ENCODE measurements at regions not wholly inside any gene's neighbourhood (a gene's known extent, or its start where the extent isn't known, plus 50 kb on each side); places are given as distances from the start of the nearest gene placed in this dataset.

GRCh38 chrX:457292-457679, 70.6 kb upstream of the PPP2R3B start:
- Histone ChIP-seq H3K9me3 (ENCODE audit: insufficient read depth in 2 of 2, low read depth in 1 of 2, low read length in 1 of 2) (0 out of 4 replicates have a peak, but pooled peaks cover 0 to 2% of the 10 kb centered on the region in 2 experiments), H3K27me3 (replicated peaks in 1 of 4; ENCODE audit: control insufficient read depth in 3 of 4, extremely low read depth in 1 of 4, insufficient read depth in 3 of 4, low read length in 3 of 4) (no peaks in the 10 kb centered on the region), H3K56ac (replicated peaks; ENCODE audit: insufficient read length, low read depth, low read length) (no peak overlapping the region), H3K23me2 (ENCODE audit: low read depth, low read length) (peaks cover 2% of the 10 kb centered on the region; the same call in 1 of the 2 replicates), H3K9ac (replicated peaks in 1 of 4; ENCODE audit: extremely low read depth in 1 of 4, low read depth in 3 of 4, low read length in 3 of 4) (no peak overlapping the region), H3K79me2 (ENCODE audit: control insufficient read depth in 1 of 2, insufficient read depth in 2 of 2, low read length in 2 of 2) (no peaks in the 10 kb centered on the region), H2AFZ (ENCODE audit: low read length) (no peak overlapping the region), H3K18ac (ENCODE audit: extremely low read depth, low read length) (no peak overlapping the region), H4K91ac (replicated peaks; ENCODE audit: insufficient read length, low read length) (no peak overlapping the region), H2BK5ac (ENCODE audit: low read depth, low read length) (no peak overlapping the region), H4K8ac (ENCODE audit: extremely low read depth, insufficient read depth, low read length) (no peak overlapping the region), H3K4ac (replicated peaks; ENCODE audit: insufficient read length, low read depth, low read length) (no peak overlapping the region), H3K4me1 (replicated peaks in 1 of 4; ENCODE audit: control insufficient read depth in 3 of 4, insufficient read depth in 4 of 4, low read length in 3 of 4) (no peaks in the 10 kb centered on the region), H3K4me3 (ENCODE audit: extremely low read depth in 1 of 4, insufficient read depth in 2 of 4, low read depth in 3 of 4, low read length in 4 of 4) (no peak overlapping the region), H2BK20ac (ENCODE audit: low read length) (no peak overlapping the region), H4K20me1 (replicated peaks in 1 of 2; ENCODE audit: control insufficient read depth in 1 of 2, insufficient read depth in 2 of 2, low read length in 2 of 2) (peaks cover 0 to 3% of the 10 kb centered on the region in 2 experiments), H3K23ac (ENCODE audit: insufficient read length) (no peak overlapping the region), H2BK120ac (replicated peaks; ENCODE audit: low read depth, low read length) (no peak overlapping the region), H3K79me1 (ENCODE audit: low read depth, low read length) (no peaks in the 10 kb centered on the region), H4K5ac (ENCODE audit: insufficient read length, low read depth, low read length) (no peak overlapping the region), H3K36me3 (ENCODE audit: control insufficient read depth in 2 of 4, insufficient read depth in 4 of 4, low read length in 3 of 4) (no peaks in the 10 kb centered on the region; a peak in 1 of 8 replicates), H3K14ac (ENCODE audit: insufficient read length) (no peak overlapping the region), H2BK12ac (ENCODE audit: low read depth, low read length) (no peak overlapping the region), H2BK15ac (ENCODE audit: low read length) (no peak overlapping the region), H3K27ac (ENCODE audit: low read depth, low read length) (no peak overlapping the region), H2AK5ac (ENCODE audit: low read depth, low read length) (no peak overlapping the region), H3K4me2 (ENCODE audit: insufficient read depth in 1 of 2, low read depth in 2 of 2, low read length in 2 of 2) (no peak overlapping the region)
- ChIA-PET CTCF (ENCODE audit: partially characterized antibody) (no interaction called here), POLR2A (ENCODE audit: partially characterized antibody) (no interaction called here)
- FAIRE-seq (no peak), DNase-seq (ENCODE audit: low read depth in 1 of 2, low spot score in 2 of 2) (no peak)
- 61 to 100% methylated on average over 2 of the region's 2 CpGs for WGBS, 2 experiments (ENCODE audit: extremely low coverage in 1 of 2, insufficient coverage in 1 of 2, insufficient read length in 1 of 2, insufficient replicate concordance in 2 of 2, low coverage in 1 of 2, low lambda C conversion rate in 2 of 2, missing lambda C conversion rate in 1 of 2)
- TF ChIP-seq MAFK (IDR thresholded peaks at IDR 0.05; ENCODE audit: low read depth, low read length), result no peak
- TF ChIP-seq SIX5 (IDR thresholded peaks at IDR 0.05; ENCODE audit: low read depth, low read length), result no peak
- no peak for TF ChIP-seq POLR2AphosphoS5 (IDR thresholded peaks at IDR 0.05; ENCODE audit: low read depth, low read length)
- no peak for TF ChIP-seq ATF2 (IDR thresholded peaks at IDR 0.05; ENCODE audit: low read length)
- TF ChIP-seq CHD1 (IDR thresholded peaks at IDR 0.05; ENCODE audit: low read depth, low read length), result no peak
- no peak for TF ChIP-seq MAX (IDR thresholded peaks at IDR 0.05)
- TF ChIP-seq NANOG (IDR thresholded peaks at IDR 0.05; ENCODE audit: insufficient read depth, low read depth, low read length, poor library complexity, severe bottlenecking), result no peak
- TF ChIP-seq BACH1 (IDR thresholded peaks at IDR 0.05; ENCODE audit: low read length), result no peak
- TF ChIP-seq RXRA (IDR thresholded peaks at IDR 0.05; ENCODE audit: insufficient read depth, low read depth, low read length), result no peak
- TF ChIP-seq SIRT6 (IDR thresholded peaks at IDR 0.05; ENCODE audit: low read length), result no peak
- TF ChIP-seq SP1 (IDR thresholded peaks at IDR 0.05; ENCODE audit: low read depth, low read length), result no peak
